ENCODE measurements at regions not wholly inside any gene's neighbourhood (a gene's known extent, or its start where the extent isn't known, plus 50 kb on each side); places are given as distances from the start of the nearest gene placed in this dataset.

DNA sequence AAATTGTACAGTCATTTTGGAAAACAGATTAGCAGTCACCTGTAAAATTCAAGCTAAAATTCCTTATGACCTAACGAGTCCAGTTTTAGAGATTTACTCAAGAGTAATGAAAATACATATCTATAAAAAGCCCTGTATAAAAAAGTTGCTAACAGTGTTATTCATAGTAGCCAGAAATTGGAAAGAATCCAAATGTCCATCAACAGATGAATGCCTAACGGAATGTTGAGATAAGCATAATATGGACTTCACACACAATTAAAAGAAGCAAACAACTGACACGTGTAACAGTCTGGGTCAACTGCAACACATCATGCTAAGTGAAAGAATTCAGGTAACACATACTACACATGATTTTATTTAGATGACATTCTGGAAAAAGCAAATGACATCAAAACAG, 584.8 kb upstream of the AGA start:
- Histone ChIP-seq H3K4me2 (ENCODE audit: insufficient read depth, low read length) (no peak overlapping the region), H2AFZ (ENCODE audit: low read length) (no peak overlapping the region), H3K4me3 (ENCODE audit: insufficient read depth, low read length) (no peak overlapping the region), H3K27me3 (ENCODE audit: insufficient read depth, low read length) (no peaks in the 10 kb centered on the region), H3K4me1 (ENCODE audit: insufficient read depth, low read length) (no peaks in the 10 kb centered on the region), H3K27ac (ENCODE audit: low read depth, low read length) (no peak overlapping the region), H3K79me2 (ENCODE audit: insufficient read depth, low read length) (no peaks in the 10 kb centered on the region), H3K36me3 (ENCODE audit: insufficient read depth, low read length) (no peaks in the 10 kb centered on the region), H3K9me3 (ENCODE audit: low read depth, low read length) (peaks cover 5% of the 10 kb centered on the region), H4K20me1 (ENCODE audit: insufficient read depth, low read length) (no peaks in the 10 kb centered on the region)
- no peak for DNase-seq (ENCODE audit: insufficient read length, low spot score, missing footprints)
- TF ChIP-seq, protein P1, sequence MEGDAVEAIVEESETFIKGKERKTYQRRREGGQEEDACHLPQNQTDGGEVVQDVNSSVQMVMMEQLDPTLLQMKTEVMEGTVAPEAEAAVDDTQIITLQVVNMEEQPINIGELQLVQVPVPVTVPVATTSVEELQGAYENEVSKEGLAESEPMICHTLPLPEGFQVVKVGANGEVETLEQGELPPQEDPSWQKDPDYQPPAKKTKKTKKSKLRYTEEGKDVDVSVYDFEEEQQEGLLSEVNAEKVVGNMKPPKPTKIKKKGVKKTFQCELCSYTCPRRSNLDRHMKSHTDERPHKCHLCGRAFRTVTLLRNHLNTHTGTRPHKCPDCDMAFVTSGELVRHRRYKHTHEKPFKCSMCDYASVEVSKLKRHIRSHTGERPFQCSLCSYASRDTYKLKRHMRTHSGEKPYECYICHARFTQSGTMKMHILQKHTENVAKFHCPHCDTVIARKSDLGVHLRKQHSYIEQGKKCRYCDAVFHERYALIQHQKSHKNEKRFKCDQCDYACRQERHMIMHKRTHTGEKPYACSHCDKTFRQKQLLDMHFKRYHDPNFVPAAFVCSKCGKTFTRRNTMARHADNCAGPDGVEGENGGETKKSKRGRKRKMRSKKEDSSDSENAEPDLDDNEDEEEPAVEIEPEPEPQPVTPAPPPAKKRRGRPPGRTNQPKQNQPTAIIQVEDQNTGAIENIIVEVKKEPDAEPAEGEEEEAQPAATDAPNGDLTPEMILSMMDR (IDR thresholded peaks at IDR 0.05; ENCODE audit: extremely low read depth, low read depth, low read length): no peak

DNA sequence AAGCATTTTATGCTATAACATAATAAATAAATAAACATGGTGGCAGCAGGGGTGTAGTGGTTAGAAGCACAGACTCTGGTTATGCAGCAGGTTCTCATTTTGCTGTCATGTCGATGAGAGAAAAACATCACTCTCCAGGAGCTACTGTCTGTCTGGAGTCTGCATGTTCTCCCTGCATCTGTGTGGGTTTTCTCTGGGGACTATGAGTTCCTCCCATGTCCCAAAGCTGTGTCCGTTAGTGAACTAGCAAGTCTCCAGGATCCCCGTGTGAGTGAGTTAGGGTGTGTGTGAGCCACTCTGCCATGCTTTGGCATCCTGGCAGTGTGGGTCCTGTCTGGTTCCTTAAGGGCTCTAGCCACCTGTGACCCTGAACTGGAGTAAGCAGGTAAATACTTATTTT, 585.6 kb upstream of the AGA start:
- no peaks in the 10 kb centered on the region for H3K4me1 ChIP-seq (ENCODE audit: insufficient read depth, low read length)
- no peaks in the 10 kb centered on the region for H3K27me3 ChIP-seq (ENCODE audit: insufficient read depth, low read length)
- H3K4me2 ChIP-seq (ENCODE audit: insufficient read depth, low read length): no peak overlapping the region
- no peaks in the 10 kb centered on the region for H4K20me1 ChIP-seq (ENCODE audit: insufficient read depth, low read length)
- H3K4me3 ChIP-seq (ENCODE audit: insufficient read depth, low read length): no peak overlapping the region
- no peaks in the 10 kb centered on the region for H3K36me3 ChIP-seq (ENCODE audit: insufficient read depth, low read length)
- TF ChIP-seq, protein P1 (IDR thresholded peaks at IDR 0.05; ENCODE audit: extremely low read depth, low read depth, low read length): no peak
- no peaks in the 10 kb centered on the region for H3K79me2 ChIP-seq (ENCODE audit: insufficient read depth, low read length)
- no peak overlapping the region for H3K27ac ChIP-seq (ENCODE audit: low read depth, low read length)
- no peak overlapping the region for H2AFZ ChIP-seq (ENCODE audit: low read length)
- H3K9me3 ChIP-seq (ENCODE audit: low read depth, low read length): peaks cover 5% of the 10 kb centered on the region
- DNase-seq (ENCODE audit: insufficient read length, low spot score, missing footprints): no peak

DNA sequence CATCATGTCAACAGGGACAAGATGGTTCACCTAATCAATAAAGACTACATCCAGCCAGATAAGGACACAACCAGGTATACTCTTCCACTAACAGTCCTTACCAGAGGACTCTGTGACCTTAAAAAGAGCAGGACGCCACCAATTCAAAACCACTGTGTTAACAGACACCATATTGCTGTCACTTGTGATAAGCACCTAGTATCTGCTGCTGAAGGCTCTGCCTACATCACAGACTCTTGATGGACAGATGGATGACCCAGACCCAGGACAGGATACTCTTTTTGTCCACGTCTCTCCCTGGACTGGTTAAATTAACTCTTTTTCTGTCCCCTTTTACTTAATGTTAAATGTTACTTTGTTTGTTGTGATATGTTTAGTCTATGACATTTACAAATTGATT, 586.2 kb upstream of the AGA start:
- Histone ChIP-seq H4K20me1 (ENCODE audit: insufficient read depth, low read length) (no peaks in the 10 kb centered on the region), H2AFZ (ENCODE audit: low read length) (no peak overlapping the region), H3K27me3 (ENCODE audit: insufficient read depth, low read length) (no peaks in the 10 kb centered on the region), H3K27ac (ENCODE audit: low read depth, low read length) (no peak overlapping the region), H3K4me1 (ENCODE audit: insufficient read depth, low read length) (no peaks in the 10 kb centered on the region), H3K9me3 (ENCODE audit: low read depth, low read length) (peaks cover 5% of the 10 kb centered on the region), H3K36me3 (ENCODE audit: insufficient read depth, low read length) (no peaks in the 10 kb centered on the region), H3K4me2 (ENCODE audit: insufficient read depth, low read length) (no peak overlapping the region), H3K79me2 (ENCODE audit: insufficient read depth, low read length) (no peaks in the 10 kb centered on the region), H3K4me3 (ENCODE audit: insufficient read depth, low read length) (no peak overlapping the region)
- DNase-seq (ENCODE audit: insufficient read length, low spot score, missing footprints): no peak
- TF ChIP-seq, protein P1 (IDR thresholded peaks at IDR 0.05; ENCODE audit: extremely low read depth, low read depth, low read length): no peak

DNA sequence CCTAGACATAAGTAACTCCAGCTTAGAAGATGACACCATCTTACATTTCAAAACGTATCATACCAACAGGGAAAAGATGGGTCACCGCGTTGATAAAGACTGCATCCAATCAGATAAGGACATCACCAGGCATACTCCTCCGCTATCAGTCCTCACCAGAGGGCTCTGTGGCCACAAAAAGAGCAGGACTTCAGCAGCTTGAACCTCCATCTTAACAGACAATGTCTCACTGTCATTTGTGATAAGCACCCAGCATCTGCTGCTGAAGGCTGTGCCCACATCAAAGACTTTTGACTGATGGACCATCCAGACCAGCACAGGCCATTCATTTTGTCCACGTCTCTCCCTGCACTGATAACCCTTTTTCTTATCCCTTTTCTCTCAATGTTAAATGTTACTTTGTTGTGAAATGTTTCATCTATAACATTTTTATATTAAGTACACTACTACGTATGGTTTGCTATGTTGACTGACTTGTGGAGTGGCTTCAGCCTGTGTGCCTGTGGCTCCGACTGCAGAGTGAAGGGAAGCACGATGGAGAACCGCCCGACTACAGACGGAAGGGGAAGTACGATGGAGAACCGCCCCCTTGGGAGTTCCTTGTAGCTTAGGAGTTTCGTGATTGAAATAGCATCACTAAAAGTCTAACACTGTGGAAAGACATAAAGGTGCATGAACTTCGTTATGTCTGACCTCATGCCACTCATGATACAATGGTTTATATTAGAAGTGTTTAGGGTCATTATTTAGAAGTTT, 595.4 kb upstream of the AGA start:
- H3K4me3 ChIP-seq (ENCODE audit: insufficient read depth, low read length): no peak overlapping the region
- TF ChIP-seq, protein P1 (IDR thresholded peaks at IDR 0.05; ENCODE audit: extremely low read depth, low read depth, low read length): no peak
- no peaks in the 10 kb centered on the region for H3K79me2 ChIP-seq (ENCODE audit: insufficient read depth, low read length)
- H3K36me3 ChIP-seq (ENCODE audit: insufficient read depth, low read length): no peaks in the 10 kb centered on the region
- H2AFZ ChIP-seq (ENCODE audit: low read length): no peak overlapping the region
- H3K9me3 ChIP-seq (ENCODE audit: low read depth, low read length): no peaks in the 10 kb centered on the region
- H3K27me3 ChIP-seq (ENCODE audit: insufficient read depth, low read length): no peaks in the 10 kb centered on the region
- H3K27ac ChIP-seq (ENCODE audit: low read depth, low read length): no peak overlapping the region
- H3K4me1 ChIP-seq (ENCODE audit: insufficient read depth, low read length): no peaks in the 10 kb centered on the region
- no peak for DNase-seq (ENCODE audit: insufficient read length, low spot score, missing footprints)
- no peaks in the 10 kb centered on the region for H4K20me1 ChIP-seq (ENCODE audit: insufficient read depth, low read length)
- no peak overlapping the region for H3K4me2 ChIP-seq (ENCODE audit: insufficient read depth, low read length)
